ENCODE measurements at regions not wholly inside any gene's neighbourhood (a gene's known extent, or its start where the extent isn't known, plus 50 kb on each side); places are given as distances from the start of the nearest gene placed in this dataset.

DNA sequence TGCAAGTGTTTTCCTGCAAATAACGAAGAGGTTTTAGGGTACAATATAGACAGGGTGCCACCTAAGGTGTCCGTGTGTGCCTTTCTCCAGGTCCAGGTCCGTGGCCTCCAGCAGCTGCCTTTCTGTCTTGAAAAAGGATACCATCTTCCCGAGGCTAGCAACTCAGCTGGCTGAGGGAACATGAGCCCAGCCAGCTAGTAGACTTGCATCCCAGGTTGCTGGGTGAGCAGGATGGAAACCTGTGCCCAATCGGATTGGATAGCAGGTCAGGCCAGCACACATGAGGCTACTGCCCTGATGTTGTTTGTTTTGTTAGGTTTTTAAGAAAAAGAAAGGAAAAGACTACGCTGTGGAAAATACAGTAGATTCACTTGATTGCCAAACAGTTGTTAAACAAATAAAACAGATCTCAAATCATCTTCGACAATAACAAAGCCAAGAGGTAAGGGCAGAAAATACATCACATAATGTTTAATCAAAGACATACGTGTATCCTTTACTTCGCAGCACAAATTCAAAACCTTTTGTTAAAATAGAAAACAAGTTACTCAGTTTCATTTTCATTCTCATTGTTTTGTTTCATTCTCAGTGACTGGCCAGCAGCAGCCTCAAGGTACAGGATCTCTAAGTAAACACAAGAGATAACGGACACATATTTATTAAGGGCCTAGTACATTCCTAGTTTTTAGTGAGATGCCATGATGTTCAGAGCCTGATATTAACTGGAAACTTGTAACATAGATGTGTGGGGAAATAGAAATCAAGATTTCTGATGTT lies 661.2 kb upstream of the NR2F2 start:
- no peak for TF ChIP-seq CTCF (conservative IDR thresholded peaks at IDR 0.05; ENCODE audit: low read length)
- DNase-seq (ENCODE audit: low read depth), result no peak
- peak overlapping the region; percentile 26 for H3K4me3 ChIP-seq (ENCODE audit: low read length)

DNA sequence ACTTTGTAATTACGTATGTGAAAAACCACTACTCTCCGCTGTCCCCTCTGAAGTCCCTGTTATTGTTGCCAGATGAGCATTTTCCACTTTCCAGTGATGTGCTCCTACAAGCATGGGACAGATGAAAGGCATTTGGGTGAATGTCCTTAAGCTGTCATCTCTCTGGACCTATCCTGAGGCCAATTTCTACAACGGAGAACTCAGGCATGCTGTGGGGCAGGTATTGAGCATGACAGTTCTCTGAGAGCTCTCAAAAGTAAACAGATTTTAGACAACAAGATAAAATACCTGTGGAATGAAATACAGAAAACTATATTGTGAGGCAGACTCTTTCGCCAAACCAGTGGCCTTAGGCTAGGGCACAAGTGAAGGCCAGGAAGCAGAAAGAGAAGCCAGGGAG lies 656.5 kb upstream of the NR2F2 start:
- DNase-seq (ENCODE audit: low read depth), result no peak
- no peak overlapping the region for H3K4me3 ChIP-seq (ENCODE audit: low read length)
- no peak for TF ChIP-seq CTCF (conservative IDR thresholded peaks at IDR 0.05; ENCODE audit: low read length)

- TF ChIP-seq CTCF (conservative IDR thresholded peaks at IDR 0.05; ENCODE audit: low read length), result no peak
- no peak overlapping the region for H3K4me3 ChIP-seq (ENCODE audit: low read length)
- no peak for DNase-seq (ENCODE audit: low read depth)
These were observed 654.0 kb upstream of the NR2F2 start for GRCh38 chr15:95676500-95676899.

DNA sequence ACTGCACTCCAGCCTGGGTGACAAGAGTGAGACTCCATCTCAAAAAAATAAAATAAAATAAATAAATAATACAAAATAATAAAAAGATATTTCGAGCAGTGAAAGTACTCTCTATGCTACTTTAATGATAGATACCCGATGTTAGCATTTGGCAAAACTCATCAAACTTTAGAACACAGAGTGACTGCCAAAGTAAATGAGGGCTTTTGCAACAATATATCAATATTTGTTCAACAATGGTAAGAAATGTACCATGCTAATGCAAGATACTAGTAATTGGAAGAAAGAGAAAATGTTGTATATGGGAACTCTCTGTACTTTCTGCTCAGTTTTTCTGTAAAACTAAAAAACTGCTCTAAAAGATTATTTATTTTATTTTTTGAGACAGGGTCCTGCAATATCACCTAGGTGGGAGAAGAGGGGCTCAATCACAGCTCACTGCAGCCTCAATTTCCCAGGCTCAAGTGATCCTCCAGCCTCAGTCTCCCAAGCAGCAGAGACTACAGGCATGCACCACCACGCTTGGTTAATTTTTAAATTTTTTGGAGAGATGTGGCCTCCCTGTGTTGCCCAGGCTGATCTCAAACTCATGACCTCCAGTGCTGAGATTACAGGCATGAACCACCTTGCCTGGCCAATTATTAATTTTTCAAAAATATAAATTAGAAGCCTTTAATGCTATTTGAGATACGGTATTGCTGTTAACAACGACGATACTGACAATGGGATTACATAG lies 650.5 kb upstream of the NR2F2 start:
- DNase-seq (ENCODE audit: low read depth), result no peak
- no peak overlapping the region for H3K4me3 ChIP-seq (ENCODE audit: low read length)
- no peak for TF ChIP-seq CTCF (conservative IDR thresholded peaks at IDR 0.05; ENCODE audit: low read length)

DNA sequence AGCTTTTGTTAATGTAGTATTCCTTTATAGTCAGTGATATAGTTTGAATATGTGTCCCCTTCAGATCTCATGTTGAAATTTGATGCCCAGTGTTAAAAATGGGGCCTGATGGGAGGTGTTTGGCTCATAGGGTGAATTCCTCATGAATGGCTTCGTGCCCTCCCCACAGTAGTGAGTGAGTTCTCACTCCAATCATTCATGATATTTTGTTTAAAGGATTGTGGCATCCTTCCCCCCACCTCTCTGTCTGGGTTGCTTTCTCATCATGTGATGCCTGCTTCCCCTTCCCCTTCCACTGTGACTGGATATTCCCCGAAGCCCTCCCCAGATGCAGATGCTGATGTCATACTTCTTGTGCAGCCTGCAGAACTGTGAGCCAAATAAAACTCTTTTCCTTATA lies 649.8 kb upstream of the NR2F2 start:
- DNase-seq (ENCODE audit: low read depth), result no peak
- no peak for TF ChIP-seq CTCF (conservative IDR thresholded peaks at IDR 0.05; ENCODE audit: low read length)
- no peak overlapping the region for H3K4me3 ChIP-seq (ENCODE audit: low read length)

- no peak for DNase-seq (ENCODE audit: low read depth)
- H3K4me3 ChIP-seq (ENCODE audit: low read length), result no peak overlapping the region
- no peak for TF ChIP-seq CTCF (conservative IDR thresholded peaks at IDR 0.05; ENCODE audit: low read length)
These were observed 648.5 kb upstream of the NR2F2 start for GRCh38 chr15:95681836-95682544.

All from AG10803 (cell line).